ENCODE measurements at regions not wholly inside any gene's neighbourhood (a gene's known extent, or its start where the extent isn't known, plus 50 kb on each side); places are given as distances from the start of the nearest gene placed in this dataset.

GRCh38 chr6:90764001-90764400 lies 177.1 kb upstream of the MAP3K7 start:
- 85 to 89% methylated on average over 3 of the region's 3 CpGs for WGBS, 2 donors
- H3K4me3 ChIP-seq (ENCODE audit: low read depth, poor library complexity, severe bottlenecking): no peak overlapping the region
- no peak for DNase-seq (ENCODE audit: low spot score in 2 of 2)
- TF ChIP-seq POLR2A (IDR thresholded peaks at IDR 0.05): no peak
- TF ChIP-seq CTCF (IDR thresholded peaks at IDR 0.05): no peak
- intact Hi-C loops (cut with DNase I; ENCODE audit: low total_unique reads): no loop called here

- DNase-seq (ENCODE audit: low spot score in 2 of 2): no peak
- WGBS, 2 donors: 60 to 67% methylated on average over 3 of the region's 3 CpGs
- no peak overlapping the region for H3K4me3 ChIP-seq (ENCODE audit: low read depth, poor library complexity, severe bottlenecking)
- intact Hi-C loops (cut with DNase I; ENCODE audit: low total_unique reads): no loop called here
- TF ChIP-seq POLR2A (IDR thresholded peaks at IDR 0.05) (no peak), CTCF (IDR thresholded peaks at IDR 0.05) (no peak)
Observed at GRCh38 chr6:90759664-90760063, 172.8 kb upstream of the MAP3K7 start.

- no peak for DNase-seq (ENCODE audit: low spot score in 2 of 2)
- intact Hi-C loops (cut with DNase I; ENCODE audit: low total_unique reads): no loop called here
- no peak overlapping the region for H3K4me3 ChIP-seq (ENCODE audit: low read depth, poor library complexity, severe bottlenecking)
- 77 to 79% methylated on average over 3 of the region's 3 CpGs for WGBS, 2 donors
- no peak for TF ChIP-seq CTCF (IDR thresholded peaks at IDR 0.05)
- no peak for TF ChIP-seq POLR2A (IDR thresholded peaks at IDR 0.05)
Observed at GRCh38 chr6:90758741-90759140, 171.9 kb upstream of the MAP3K7 start.

GRCh38 chr6:90753820-90754643 lies 167.2 kb upstream of the MAP3K7 start:
- no peak overlapping the region for H3K4me3 ChIP-seq (ENCODE audit: low read depth, poor library complexity, severe bottlenecking)
- intact Hi-C loops (cut with DNase I; ENCODE audit: low total_unique reads): no loop called here
- 73 to 79% methylated on average over 8 of the region's 8 CpGs for WGBS, 2 donors
- no peak for TF ChIP-seq CTCF (IDR thresholded peaks at IDR 0.05)
- no peak for TF ChIP-seq POLR2A (IDR thresholded peaks at IDR 0.05)
- no peak for DNase-seq (ENCODE audit: low spot score in 2 of 2)

- no peak overlapping the region for H3K4me3 ChIP-seq (ENCODE audit: low read depth, poor library complexity, severe bottlenecking)
- intact Hi-C loops (cut with DNase I; ENCODE audit: low total_unique reads): no loop called here
- peak in 1 of 2 donors; percentile 82 for DNase-seq (ENCODE audit: low spot score in 2 of 2)
- no peak for TF ChIP-seq CTCF (IDR thresholded peaks at IDR 0.05)
- TF ChIP-seq POLR2A (IDR thresholded peaks at IDR 0.05): no peak
- WGBS, 2 donors: 20 to 29% methylated on average over 4 of the region's 4 CpGs
Observed at GRCh38 chr6:90739802-90740201, 152.9 kb upstream of the MAP3K7 start.

DNA sequence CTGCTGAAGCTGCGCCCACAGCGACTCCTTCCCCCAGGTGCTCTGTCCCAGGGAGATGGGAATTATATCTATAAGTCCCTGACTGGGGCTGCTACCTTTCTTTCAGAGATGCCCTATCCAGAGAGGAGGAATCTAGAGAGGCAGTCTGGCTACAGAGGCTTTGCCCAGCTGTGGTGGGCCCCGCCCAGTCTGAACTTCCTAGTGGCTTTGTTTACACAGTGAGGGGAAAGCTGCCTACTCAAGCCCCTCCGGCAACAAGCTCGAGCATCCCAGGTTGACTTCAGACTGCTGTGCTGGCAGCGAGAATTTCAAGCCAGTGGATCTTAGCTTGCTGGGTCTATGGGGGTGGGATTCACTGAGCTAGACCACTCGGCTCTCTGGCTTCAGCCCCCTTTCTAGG lies 152.5 kb upstream of the MAP3K7 start:
- H3K4me3 ChIP-seq (ENCODE audit: low read depth, poor library complexity, severe bottlenecking): no peak overlapping the region
- DNase-seq (ENCODE audit: low spot score in 2 of 2): no peak
- no peak for TF ChIP-seq POLR2A (IDR thresholded peaks at IDR 0.05)
- WGBS, 2 donors: 72 to 78% methylated on average over 7 of the region's 7 CpGs
- intact Hi-C loops (cut with DNase I; ENCODE audit: low total_unique reads): no loop called here
